Renal cortex interstitium (tissue), 11 donors: ENCODE measurements at regions not wholly inside any gene's neighbourhood (a gene's known extent, or its start where the extent isn't known, plus 50 kb on each side); places are given as distances from the start of the nearest gene placed in this dataset.
A peak's percentile ranks its signal among the peaks of the same experiment; 100 is the strongest.

ENCODE experiments used
- DNase-seq, 11 donors: peaks; one replicate each; pipeline ENCODE4 v3.0.0-alpha.2; 2013; ENCODE audit warnings: low read depth in 9 of 11, low spot score in 4 of 11; ENCODE audit errors: extremely low read depth in 1 of 11

GRCh38 chr5:179497636-179498340, 52.6 kb upstream of the RUFY1 start:
- DNase-seq, result no peak

- DNase-seq, result no peak
Observed at GRCh38 chr5:179495906-179496455, 54.4 kb upstream of the RUFY1 start.

GRCh38 chr5:179494774-179495526, 55.4 kb upstream of the RUFY1 start:
- DNase-seq, result no peak

DNA sequence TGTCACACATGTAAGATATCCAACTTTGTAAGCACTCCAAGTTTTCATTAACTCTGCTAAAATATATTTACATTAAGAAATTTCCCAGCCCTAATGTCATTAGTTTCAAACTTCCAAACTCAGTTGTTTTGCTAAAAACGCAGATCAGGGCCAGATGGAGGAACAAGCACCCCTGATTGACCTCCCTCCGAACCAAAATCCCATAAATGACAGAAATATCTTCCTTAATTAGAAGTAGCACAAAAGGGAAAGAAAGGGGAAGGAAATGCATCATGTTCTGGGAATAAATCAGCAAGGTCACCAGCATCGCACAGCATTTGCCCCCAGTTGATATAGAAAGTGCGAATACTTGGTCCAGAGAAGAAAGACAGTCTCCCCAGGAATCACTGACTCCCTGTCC, 61.4 kb upstream of the RUFY1 start:
- DNase-seq, result peak in 5 of 11 donors; percentile 43 to 74 (median 69)

- DNase-seq, result no peak
Observed at GRCh38 chr5:179488491-179488890, 61.9 kb upstream of the RUFY1 start.

DNA sequence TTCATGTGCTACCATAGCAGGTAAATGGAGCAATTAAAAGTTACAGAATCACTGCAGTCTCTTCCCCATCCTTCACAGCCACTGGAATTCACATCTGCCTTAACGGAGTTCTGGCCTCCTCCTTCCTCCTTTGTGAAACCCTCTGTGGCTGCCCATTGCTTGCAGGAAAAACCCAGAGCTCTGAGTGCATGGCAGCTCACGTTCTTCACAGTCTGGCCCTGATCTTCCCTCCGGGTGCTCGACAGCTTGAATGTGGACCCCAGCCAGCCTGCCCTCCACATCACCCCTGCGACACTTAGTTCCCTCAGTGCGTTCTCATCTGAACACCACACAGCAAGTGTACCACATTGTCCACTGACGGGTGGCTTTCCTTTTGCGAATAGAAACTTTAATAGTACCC, 63.2 kb upstream of the RUFY1 start:
- DNase-seq, result no peak

- peak in 1 of 11 donors; percentile 28 for DNase-seq
Observed at GRCh38 chr5:179486596-179487051, 63.7 kb upstream of the RUFY1 start.

DNA sequence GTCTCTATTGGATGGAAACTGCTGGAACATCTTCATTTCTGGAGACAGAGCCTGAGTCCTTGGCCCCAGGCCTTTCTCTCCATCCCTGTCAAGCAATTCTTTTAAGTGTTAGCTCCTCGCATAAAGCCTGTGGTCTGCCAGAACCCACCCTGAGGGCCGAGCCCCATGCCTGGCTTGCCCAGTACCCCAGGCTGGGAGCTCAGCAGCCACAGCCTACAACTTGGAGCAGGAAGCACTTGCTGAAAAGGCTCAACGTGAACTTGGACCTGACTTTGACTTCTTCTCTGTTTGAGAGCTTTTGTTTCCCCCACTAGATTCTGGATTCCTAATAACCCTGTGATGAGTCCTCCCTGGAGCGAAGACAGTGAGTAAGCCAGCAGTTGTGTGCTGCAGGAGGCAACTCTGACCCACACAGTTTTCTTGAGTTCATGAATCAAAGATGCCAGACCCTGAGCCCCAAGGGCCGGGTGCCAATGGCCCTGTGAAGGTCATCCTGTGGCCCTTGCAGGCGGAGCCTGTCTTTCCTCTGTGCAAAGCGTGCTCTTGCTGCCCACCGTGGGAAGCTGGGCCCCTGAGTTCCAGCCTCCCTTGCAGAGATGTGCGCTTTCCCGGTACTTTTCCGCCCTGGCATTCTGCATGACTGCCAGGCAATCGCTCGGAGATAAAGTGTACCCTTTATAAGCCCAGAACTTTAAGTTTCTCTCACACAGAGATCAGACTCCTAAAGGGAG, 64.3 kb upstream of the RUFY1 start:
- DNase-seq, result no peak

DNA sequence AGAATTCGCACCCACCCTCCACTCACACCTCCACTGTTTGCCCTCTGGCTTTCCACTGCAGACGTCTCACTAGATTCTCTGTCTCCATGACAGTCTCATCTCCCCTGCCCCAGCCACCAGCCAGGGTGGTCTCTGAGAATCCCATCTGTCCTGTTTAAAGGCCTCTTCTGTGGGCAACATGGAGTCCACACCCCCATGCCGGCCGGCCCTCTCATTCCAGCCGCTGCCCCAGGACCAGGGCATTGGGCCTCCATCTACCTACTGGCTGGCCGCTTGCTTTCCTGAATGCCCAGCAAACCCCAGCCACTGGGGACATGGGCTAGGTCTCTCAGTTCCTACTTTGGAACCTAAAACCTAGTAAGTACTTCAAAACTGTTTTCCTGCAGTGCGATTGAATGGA, 65.6 kb upstream of the RUFY1 start:
- DNase-seq, result no peak

DNA sequence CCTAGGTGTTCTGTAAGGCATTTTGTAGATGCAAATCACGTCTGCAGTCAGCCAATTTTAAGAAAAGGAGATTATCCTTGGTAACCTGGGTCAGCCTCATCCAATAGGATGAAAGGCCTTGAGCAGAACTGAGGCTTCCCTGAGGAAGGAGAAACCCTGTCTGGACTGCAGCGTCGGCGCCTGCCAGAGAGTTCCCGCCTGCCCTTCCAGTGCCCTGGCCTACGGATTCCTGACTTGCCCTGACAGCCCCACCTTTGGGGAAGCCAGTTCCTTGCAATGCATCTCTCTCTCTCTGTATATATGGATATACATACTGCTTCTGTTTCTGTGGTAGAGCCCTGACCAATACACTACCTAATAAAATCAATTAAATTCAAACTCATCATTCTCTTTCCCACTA, 66.2 kb upstream of the RUFY1 start:
- no peak for DNase-seq

GRCh38 chr5:179478624-179479023, 71.7 kb upstream of the RUFY1 start:
- no peak for DNase-seq

DNA sequence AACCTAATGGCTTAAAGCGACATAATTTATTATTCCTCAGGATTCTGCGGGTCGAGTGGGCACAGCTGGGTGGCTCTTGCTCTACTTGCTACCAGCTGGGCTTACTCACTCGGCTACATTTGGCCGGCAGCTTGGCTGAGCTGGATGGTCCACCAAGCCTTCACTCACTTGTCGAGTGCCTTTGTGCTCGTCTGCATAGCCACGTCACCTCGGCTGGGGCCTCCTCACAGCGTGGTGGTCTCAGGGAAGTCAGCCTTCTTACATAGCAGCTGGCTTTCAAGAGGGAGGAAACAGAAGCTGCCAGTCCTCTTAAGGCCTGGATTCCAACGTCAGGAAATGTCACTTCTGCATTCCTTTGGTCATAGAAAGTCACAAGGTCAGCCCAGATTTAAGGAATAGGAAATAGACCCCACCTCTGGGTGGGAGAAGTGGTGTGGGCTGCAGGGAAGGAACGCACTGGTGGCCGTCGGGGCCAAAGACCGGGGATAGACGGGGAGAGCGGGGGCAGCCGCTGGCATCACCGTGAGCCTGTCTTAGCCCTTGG, 75.1 kb upstream of the RUFY1 start:
- peak in 8 of 11 donors; percentile 51 to 69 (median 61) for DNase-seq

DNA sequence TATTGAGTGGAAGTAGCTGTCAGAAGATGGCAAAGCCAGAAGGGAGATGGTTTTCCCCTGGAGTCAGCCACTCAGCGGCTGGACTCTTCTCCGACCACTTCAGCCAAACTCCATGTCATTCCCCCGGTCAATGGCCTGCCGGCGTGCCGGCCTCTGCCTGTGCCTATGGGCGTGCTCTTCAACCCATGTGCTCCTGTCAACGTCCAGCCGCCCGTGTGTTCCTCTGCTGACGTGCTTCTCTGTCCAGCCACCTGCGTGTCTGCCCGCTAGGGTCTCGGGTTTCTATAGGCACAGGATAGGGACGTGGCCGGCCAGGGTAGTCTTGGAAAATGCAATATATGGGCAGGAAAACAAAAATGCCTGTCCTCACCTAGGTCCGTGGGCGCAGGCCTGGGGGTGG, 77.7 kb upstream of the RUFY1 start:
- DNase-seq, result no peak

DNA sequence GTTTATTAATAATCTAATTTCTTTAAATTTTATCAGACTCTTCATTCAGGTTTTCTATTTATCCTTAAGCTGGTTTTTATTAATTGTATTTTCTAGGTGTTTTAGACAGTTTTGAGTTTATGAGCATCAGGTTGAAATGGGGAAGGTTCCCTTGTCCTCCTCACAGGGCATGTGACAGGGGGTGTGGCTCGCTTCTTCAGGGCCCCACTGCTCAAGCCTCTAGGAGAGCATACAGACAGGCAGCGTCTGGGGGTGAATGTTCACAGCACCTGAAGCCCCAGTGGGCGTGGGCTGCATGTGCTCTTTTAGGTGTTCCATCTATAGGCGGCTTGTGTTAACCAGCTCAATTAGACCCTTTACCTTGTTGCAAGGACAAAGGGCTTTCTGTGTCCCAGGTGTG, 78.2 kb upstream of the RUFY1 start:
- no peak for DNase-seq

DNA sequence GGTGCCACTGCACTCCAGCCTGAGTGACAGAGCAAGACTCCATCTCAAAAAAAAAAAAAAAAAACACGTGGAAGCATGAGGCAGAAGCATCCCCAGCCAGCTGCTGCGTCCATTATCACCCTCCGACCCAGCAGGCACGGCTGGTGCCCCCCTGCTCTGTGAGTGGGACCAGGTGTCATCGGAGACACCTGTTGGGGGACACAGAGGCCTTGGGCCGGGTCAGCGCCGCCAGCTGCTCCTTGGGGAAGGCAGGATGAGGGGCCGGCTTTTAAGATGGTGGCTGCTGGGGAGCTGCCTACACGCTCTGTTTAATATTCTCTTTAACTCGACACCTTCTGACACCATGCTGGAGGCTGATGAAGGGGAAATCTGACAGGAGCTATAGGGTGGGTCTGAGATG, 80.2 kb upstream of the RUFY1 start:
- no peak for DNase-seq

- no peak for DNase-seq
Observed at GRCh38 chr5:179468696-179469095, 81.7 kb upstream of the RUFY1 start.

- DNase-seq, result no peak
Observed at GRCh38 chr5:179467441-179467840, 82.9 kb upstream of the RUFY1 start.

- no peak for DNase-seq
Observed at GRCh38 chr5:179464631-179465030, 85.7 kb upstream of the RUFY1 start.

GRCh38 chr5:179462040-179462439, 88.3 kb upstream of the RUFY1 start:
- DNase-seq, result no peak
